ENCODE measurements at regions not wholly inside any gene's neighbourhood (a gene's known extent, or its start where the extent isn't known, plus 50 kb on each side); places are given as distances from the start of the nearest gene placed in this dataset.
"Not testable (repeated sequence)": the region's sequence is repeated elsewhere in the genome, so short reads cannot be mapped to it uniquely, and the experiment has no call there.

GRCh38 chr18:8912348-8913326 lies 189.9 kb upstream of the NDUFV2 start:
- no peak for DNase-seq

- not testable (repeated sequence) for DNase-seq
Observed at GRCh38 chr18:8913606-8914403, 188.7 kb upstream of the NDUFV2 start.

- not testable (repeated sequence) for DNase-seq
Observed at GRCh38 chr18:8914404-8915264, 187.9 kb upstream of the NDUFV2 start.

GRCh38 chr18:8920856-8921787 lies 181.4 kb upstream of the NDUFV2 start:
- not testable (repeated sequence) for DNase-seq

GRCh38 chr18:8926464-8926863 lies 176.0 kb upstream of the NDUFV2 start:
- DNase-seq, result no peak

- DNase-seq, result no peak
Observed at GRCh38 chr18:8928044-8928443, 174.5 kb upstream of the NDUFV2 start.

- no peak for DNase-seq
Observed at GRCh38 chr18:8928847-8929780, 173.4 kb upstream of the NDUFV2 start.

GRCh38 chr18:8930990-8931616 lies 171.4 kb upstream of the NDUFV2 start:
- DNase-seq, result no peak

- no peak for DNase-seq
Observed at GRCh38 chr18:8932866-8933265, 169.6 kb upstream of the NDUFV2 start.

GRCh38 chr18:8933714-8934284 lies 168.7 kb upstream of the NDUFV2 start:
- DNase-seq, result no peak

GRCh38 chr18:8935346-8935745 lies 167.2 kb upstream of the NDUFV2 start:
- DNase-seq, result not testable (repeated sequence)

- no peak for DNase-seq
Observed at GRCh38 chr18:8936619-8937018, 165.9 kb upstream of the NDUFV2 start.

GRCh38 chr18:8937160-8938094 lies 165.1 kb upstream of the NDUFV2 start:
- DNase-seq, result no peak

GRCh38 chr18:8938817-8939216 lies 163.7 kb upstream of the NDUFV2 start:
- no peak for DNase-seq

- DNase-seq, result no peak
Observed at GRCh38 chr18:8942021-8942908, 160.2 kb upstream of the NDUFV2 start.
